ENCODE measurements at regions not wholly inside any gene's neighbourhood (a gene's known extent, or its start where the extent isn't known, plus 50 kb on each side); places are given as distances from the start of the nearest gene placed in this dataset.

- no peak for TF ChIP-seq RNF2 (IDR thresholded peaks at IDR 0.05; ENCODE audit: borderline replicate concordance, low read depth)
- TF ChIP-seq CBX2 (IDR thresholded peaks at IDR 0.05; ENCODE audit: borderline replicate concordance, low read depth), result no peak
- no peak for TF ChIP-seq RAD21 (conservative IDR thresholded peaks at IDR 0.05 in 1 of 2, IDR thresholded peaks at IDR 0.05 in 1 of 2)
- no peak for TF ChIP-seq BHLHE40 (IDR thresholded peaks at IDR 0.05; ENCODE audit: low read depth, low read length)
- no peak for TF ChIP-seq GATA3 (IDR thresholded peaks at IDR 0.05; ENCODE audit: borderline replicate concordance)
- no peak for TF ChIP-seq ZFP36 (IDR thresholded peaks at IDR 0.05; ENCODE audit: borderline replicate concordance, partially characterized antibody)
Measured at GRCh38 chr13:69010789-69011188, 1096.8 kb upstream of the ATXN8OS start (continued).

GRCh38 chr13:69008499-69008898 is 1099.1 kb upstream of the ATXN8OS start:
- CTCF ChIA-PET, result no interaction called here
- ATAC-seq (no peak), DNase-seq (ENCODE audit: low read depth in 1 of 2, low spot score in 1 of 2) (peak in 1 of 2 experiments; percentile 1), FAIRE-seq (no peak)
- Histone ChIP-seq H3K4me1 (no peaks in the 10 kb centered on the region), H3K4me3 (no peak overlapping the region), H3K9me3 (no peaks in the 10 kb centered on the region), H3K4me2 (peak overlapping the region; percentile 24; the same call in 1 of the 3 replicates), H3K27ac (no peak overlapping the region)
- POLR2A ChIA-PET, result no interaction called here
- 15% methylated on average over 5 of the region's 5 CpGs for WGBS (ENCODE audit: missing lambda C conversion rate)
- TF ChIP-seq REST (IDR thresholded peaks at IDR 0.05), result peak; percentile 46; the same call in 1 of the 2 replicates
- TF ChIP-seq E2F6 (IDR thresholded peaks at IDR 0.05; ENCODE audit: borderline replicate concordance, low read depth), result no peak

- ChIA-PET CTCF (no interaction called here), POLR2A (no interaction called here)
- H3K4me1 ChIP-seq, result no peaks in the 10 kb centered on the region
- ATAC-seq, result no peak
- FAIRE-seq, result no peak
- no peak overlapping the region for H3K27ac ChIP-seq
- 7% methylated on average over 1 of the region's 1 CpG for WGBS (ENCODE audit: missing lambda C conversion rate)
- no peak overlapping the region for H3K4me2 ChIP-seq
- no peak for TF ChIP-seq ZNF302 (CRISPR knock-in tag; IDR thresholded peaks at IDR 0.05)
- TF ChIP-seq BHLHE40 (IDR thresholded peaks at IDR 0.05; ENCODE audit: low read depth, low read length), result no peak
- no peak for TF ChIP-seq PHF8 (IDR thresholded peaks at IDR 0.05; ENCODE audit: borderline replicate concordance, low read depth)
- no peak for TF ChIP-seq RNF2 (IDR thresholded peaks at IDR 0.05; ENCODE audit: borderline replicate concordance, low read depth)
- no peak for TF ChIP-seq GATA3 (IDR thresholded peaks at IDR 0.05; ENCODE audit: borderline replicate concordance)
- TF ChIP-seq CBX2 (IDR thresholded peaks at IDR 0.05; ENCODE audit: borderline replicate concordance, low read depth), result no peak
- no peak for TF ChIP-seq USF2 (IDR thresholded peaks at IDR 0.05)
- no peak for TF ChIP-seq PBX3 (IDR thresholded peaks at IDR 0.05)
- TF ChIP-seq POLR2AphosphoS2 (conservative IDR thresholded peaks at IDR 0.05; ENCODE audit: low read length), result no peak
- no peak for TF ChIP-seq CEBPB (IDR thresholded peaks at IDR 0.05)
- no peak for TF ChIP-seq FOXS1 (CRISPR knock-in tag; IDR thresholded peaks at IDR 0.05)
- no peak for TF ChIP-seq HMGXB4 (CRISPR knock-in tag; IDR thresholded peaks at IDR 0.05; ENCODE audit: borderline replicate concordance)
- H3K9me3 ChIP-seq, result no peaks in the 10 kb centered on the region
- no peak overlapping the region for H3K4me3 ChIP-seq
- DNase-seq (ENCODE audit: low read depth in 1 of 2, low spot score in 1 of 2), result no peak
Measured at GRCh38 chr13:68998056-68998455, 1109.6 kb upstream of the ATXN8OS start.
